ENCODE measurements at regions not wholly inside any gene's neighbourhood (a gene's known extent, or its start where the extent isn't known, plus 50 kb on each side); places are given as distances from the start of the nearest gene placed in this dataset.

GRCh38 chr13:21822029-21822428, 151.2 kb downstream of the FGF9 start:
- ChIA-PET CTCF (no interaction called here), POLR2A (no interaction called here)
- intact Hi-C loops (cut with micrococcal nuclease; ENCODE audit: unreplicated experiment) = no loop called here
- Histone ChIP-seq H3K4me1 (ENCODE audit: control insufficient read depth, insufficient read depth, low read length) (no peaks in the 10 kb centered on the region), H3K9me3 (ENCODE audit: control insufficient read depth, insufficient read depth, low read depth, low read length) (no peaks in the 10 kb centered on the region), H3K36me3 (ENCODE audit: control insufficient read depth, insufficient read depth, low read length) (no peaks in the 10 kb centered on the region), H3K27ac (ENCODE audit: low read length) (no peak overlapping the region), H3K4me3 (ENCODE audit: low read depth in 2 of 2, low read length in 2 of 2) (no peak overlapping the region), H3K27me3 (ENCODE audit: control insufficient read depth, insufficient read depth, low read length) (no peaks in the 10 kb centered on the region)
- BruUV-seq (replicated peaks) = no TSS peak
- in situ Hi-C loops (cut with HindIII; ENCODE audit: low pct_unique_long_range_greater_than_20kb, low sequenced_read_pairs) = no loop called here
- no peak for TF ChIP-seq POLR2AphosphoS5 (IDR thresholded peaks at IDR 0.05; ENCODE audit: low read depth, low read length)
- no peak for TF ChIP-seq TCF7L2 (IDR thresholded peaks at IDR 0.05; ENCODE audit: low read depth, low read length)
- TF ChIP-seq CTCF (IDR thresholded peaks at IDR 0.05) = no peak
- no peak for TF ChIP-seq REST (IDR thresholded peaks at IDR 0.05; ENCODE audit: insufficient read depth in 1 of 2, low read depth in 2 of 2, low read length in 1 of 2)
- TF ChIP-seq SIN3A (IDR thresholded peaks at IDR 0.05; ENCODE audit: borderline replicate concordance, insufficient read depth, low read depth, low read length) = no peak
- ATAC-seq (no peak), DNase-seq (ENCODE audit: low read depth, low spot score) (no peak)

- DNase-seq (ENCODE audit: low read depth, low spot score) = no peak
- Histone ChIP-seq H3K27ac (ENCODE audit: low read length) (no peak overlapping the region), H3K4me1 (ENCODE audit: control insufficient read depth, insufficient read depth, low read length) (no peaks in the 10 kb centered on the region), H3K36me3 (ENCODE audit: control insufficient read depth, insufficient read depth, low read length) (no peaks in the 10 kb centered on the region), H3K27me3 (ENCODE audit: control insufficient read depth, insufficient read depth, low read length) (no peaks in the 10 kb centered on the region), H3K9me3 (ENCODE audit: control insufficient read depth, insufficient read depth, low read depth, low read length) (no peaks in the 10 kb centered on the region), H3K4me3 (ENCODE audit: low read depth in 2 of 2, low read length in 2 of 2) (no peak overlapping the region)
- ChIA-PET POLR2A (no interaction called here), CTCF (no interaction called here)
- in situ Hi-C loops (cut with HindIII; ENCODE audit: low pct_unique_long_range_greater_than_20kb, low sequenced_read_pairs) = no loop called here
- intact Hi-C loops (cut with micrococcal nuclease; ENCODE audit: unreplicated experiment) = no loop called here
- TF ChIP-seq REST (IDR thresholded peaks at IDR 0.05; ENCODE audit: insufficient read depth in 1 of 2, low read depth in 2 of 2, low read length in 1 of 2) (no peak), SIN3A (IDR thresholded peaks at IDR 0.05; ENCODE audit: borderline replicate concordance, insufficient read depth, low read depth, low read length) (no peak)
- ATAC-seq = no peak
- BruUV-seq (replicated peaks) = no TSS peak
Measured at GRCh38 chr13:21823416-21823815, 152.5 kb downstream of the FGF9 start.
